ENCODE measurements at regions not wholly inside any gene's neighbourhood (a gene's known extent, or its start where the extent isn't known, plus 50 kb on each side); places are given as distances from the start of the nearest gene placed in this dataset.
"Not testable (repeated sequence)": the region's sequence is repeated elsewhere in the genome, so short reads cannot be mapped to it uniquely, and the experiment has no call there.

DNA sequence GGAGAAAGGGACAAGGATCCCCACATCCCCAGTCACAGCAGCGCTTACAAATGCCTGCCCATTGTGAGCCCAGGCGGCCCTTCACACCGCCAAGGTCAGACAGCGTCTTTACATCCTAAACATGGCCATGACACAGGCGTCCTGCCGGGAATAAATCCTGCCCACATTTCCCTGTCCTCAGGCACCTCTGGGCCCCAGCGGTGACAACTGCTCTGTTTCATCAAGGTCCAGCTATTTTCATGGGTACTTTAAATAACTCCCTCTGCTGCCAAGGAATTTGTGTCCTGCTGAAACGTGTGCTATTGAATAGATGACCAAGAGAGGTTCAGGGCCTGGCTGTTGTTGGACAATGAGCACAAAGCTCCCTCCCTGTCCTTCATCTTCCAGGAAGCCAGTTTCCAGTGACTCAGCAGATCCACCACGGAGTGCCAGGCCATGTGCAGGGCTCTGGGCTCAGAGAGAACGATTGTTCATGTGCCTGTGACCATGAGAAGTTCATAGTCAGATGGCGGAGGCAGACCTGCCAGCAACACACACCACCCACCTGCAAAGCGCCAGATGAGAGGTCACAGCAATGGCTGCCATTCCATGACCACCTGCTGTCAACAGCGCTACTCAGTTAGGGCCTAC is 195.8 kb downstream of the MATN1 start:
- peak; percentile 14 for DNase-seq (ENCODE audit: low spot score)

DNA sequence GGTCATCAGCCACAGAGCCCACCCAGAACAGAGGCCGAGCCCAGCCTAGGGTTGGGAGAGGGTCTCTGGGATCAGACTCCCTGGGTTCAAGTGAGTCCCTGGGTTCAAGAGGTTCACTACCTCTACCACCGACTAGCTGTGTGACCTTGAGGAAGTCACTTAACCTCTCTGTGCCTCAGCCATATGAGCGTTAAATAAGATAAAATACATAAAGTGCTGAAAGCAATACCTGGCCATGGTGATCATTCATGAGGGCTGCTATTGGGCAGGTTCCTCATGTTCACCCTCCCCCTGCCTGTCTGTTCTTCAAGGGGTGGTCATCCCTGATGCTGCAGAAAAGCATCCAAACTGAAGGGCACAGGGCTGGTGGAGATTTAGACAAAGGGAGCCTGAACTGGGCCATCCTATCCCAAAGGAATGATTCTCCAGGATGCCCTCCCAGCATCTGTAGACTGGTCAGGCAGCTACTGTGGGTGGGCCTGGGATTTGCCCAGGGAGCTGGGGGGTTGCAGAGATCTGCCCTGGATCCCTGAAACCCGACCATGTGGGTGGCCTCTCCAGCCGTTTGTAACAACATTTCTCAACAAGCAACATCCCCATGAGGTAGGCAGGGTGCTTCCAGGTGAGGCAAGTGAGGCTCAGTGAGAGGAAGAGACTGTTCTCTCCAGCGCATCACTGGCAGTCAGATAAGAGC is 196.6 kb downstream of the MATN1 start:
- DNase-seq (ENCODE audit: low spot score), result no peak

- DNase-seq (ENCODE audit: low spot score), result peak; percentile 93
Measured at GRCh38 chr1:30525971-30526651, 197.3 kb downstream of the MATN1 start.

DNA sequence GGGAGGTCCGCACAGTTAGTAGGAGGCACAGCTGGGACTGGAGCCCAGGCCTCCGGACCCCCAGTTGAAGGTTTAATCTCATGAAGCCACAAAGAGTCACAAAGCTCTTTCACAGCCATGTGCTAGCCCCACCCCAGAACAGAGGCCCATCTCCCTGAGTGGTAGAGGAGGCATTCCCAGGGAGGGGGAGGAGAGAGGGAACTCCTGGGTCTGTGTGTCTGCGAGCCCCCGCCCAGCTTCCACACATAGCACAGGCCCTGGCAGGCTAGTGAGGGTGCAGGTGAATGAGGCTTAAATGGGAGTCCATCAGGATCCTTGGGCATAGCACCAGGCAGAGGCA is 197.8 kb downstream of the MATN1 start:
- no peak for DNase-seq (ENCODE audit: low spot score)

- no peak for DNase-seq (ENCODE audit: low spot score)
Measured at GRCh38 chr1:30524840-30525617, 198.4 kb downstream of the MATN1 start.

GRCh38 chr1:30524025-30524555 is 199.3 kb downstream of the MATN1 start:
- not testable (repeated sequence) for DNase-seq (ENCODE audit: low spot score)

DNA sequence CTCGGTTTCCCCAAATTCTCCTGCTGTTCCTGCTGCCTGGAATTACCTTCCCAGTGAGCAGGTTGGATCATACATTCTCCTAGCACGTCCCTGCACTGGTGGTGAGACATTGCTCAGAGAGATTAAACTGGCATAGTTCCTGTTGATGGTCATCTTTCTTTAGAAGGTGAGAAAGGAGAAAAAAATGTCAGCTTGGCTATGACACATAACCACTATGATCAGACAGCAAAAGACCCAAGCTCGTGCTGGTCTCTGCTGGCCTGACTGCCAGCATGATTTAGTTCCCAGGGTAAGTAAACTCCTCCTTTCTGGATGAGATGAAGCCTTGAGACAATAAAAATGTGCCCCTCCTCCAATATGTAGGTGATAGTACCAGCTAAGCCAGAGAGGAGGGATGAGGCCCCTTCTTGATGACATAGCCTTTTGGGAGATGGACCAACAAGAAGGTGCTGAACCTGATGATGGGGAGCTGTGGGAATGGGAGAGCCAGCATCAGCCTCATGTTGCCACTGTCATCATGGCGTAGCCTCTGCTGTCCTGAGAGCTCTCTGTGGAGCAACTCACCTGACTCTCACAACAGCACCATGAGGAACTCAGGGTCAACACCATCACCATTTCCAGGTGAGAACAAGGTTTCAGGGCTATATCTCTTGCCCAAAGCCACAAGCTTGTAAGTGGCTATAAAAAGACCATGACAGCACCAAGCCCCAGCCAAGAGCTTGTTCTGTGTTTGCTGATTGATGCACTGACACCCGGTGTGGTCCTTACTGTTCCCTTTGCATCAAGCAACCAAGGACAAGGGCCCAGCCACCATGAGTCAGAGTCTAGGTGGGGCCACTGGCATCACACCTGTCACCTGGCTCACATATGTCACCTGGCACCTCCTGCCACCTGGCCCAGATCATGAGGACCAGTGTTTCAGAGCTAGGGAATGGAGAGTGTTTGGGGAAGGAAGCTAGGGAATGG is 200.0 kb downstream of the MATN1 start:
- DNase-seq (ENCODE audit: low spot score), result peak; percentile 48

DNA sequence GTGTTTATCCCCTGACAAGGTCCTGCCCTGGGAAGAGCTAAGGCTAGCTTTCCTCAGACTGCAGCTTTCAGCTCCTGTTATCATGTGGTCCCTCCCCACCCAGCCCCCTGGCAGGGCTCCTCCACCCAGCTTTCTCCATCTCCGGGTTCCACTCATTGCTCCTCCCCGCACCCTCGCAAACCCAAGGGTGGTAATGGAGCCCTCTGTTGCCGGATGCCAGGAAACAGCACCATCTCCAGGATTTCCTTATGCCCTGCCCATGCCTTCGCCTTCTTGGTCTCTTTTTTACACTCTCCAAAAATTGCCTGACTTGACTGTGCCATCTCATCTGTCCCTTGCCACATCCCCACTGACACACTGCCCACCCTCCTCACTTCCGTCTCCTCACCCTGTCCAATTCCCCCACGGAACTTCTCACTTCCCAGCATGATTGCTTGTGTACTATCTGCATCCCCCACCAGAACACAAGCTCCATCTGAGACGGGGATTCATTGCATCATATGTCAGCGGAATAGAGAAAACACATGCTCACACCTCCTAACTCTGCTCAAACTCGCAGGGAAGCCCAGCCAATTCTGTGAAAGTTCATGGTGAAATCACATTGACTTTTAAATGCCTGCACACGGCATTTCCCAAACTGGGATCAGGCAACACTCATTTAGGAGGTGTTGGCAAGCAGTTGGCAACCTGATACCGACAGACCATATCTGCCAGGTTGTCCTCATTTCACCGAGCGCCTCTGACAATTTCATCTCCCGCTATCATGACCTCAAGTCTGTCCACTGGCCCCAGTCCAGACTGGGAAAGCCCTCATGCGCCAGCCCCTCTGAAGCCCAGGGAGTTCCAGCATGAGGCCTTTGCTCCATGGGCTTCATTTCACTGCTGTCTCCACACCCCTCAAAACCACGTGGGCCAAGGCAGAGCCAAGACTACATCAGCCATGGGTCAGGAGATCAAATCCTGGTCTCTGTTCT is 201.1 kb downstream of the MATN1 start:
- DNase-seq (ENCODE audit: low spot score), result no peak

- no peak for DNase-seq (ENCODE audit: low spot score)
Measured at GRCh38 chr1:30521261-30521865, 202.0 kb downstream of the MATN1 start.

GRCh38 chr1:30520476-30520875 is 202.9 kb downstream of the MATN1 start:
- DNase-seq (ENCODE audit: low spot score), result no peak

DNA sequence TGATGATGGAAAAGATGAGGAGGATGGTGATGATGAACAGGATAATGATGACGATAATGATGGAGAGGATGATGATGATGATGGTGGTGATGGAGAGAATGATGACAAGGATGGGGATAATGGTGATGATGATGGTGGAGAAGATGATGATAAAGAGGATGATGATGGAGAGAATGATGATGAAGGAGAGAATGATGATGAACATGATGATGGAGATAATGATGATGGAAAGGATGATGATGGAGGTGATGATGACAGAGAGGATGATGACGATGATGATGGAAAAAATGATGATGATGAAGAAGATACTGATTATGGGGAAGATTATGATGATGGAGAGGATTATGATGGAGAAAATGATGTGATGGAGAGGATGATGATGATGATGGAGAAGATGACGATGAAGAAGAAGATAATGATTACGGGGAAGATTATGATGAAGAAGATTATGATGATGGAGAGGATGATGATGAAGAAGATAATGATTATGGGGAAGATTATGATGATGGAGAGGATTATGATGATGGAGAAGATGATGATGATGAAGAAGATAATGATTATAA is 204.1 kb downstream of the MATN1 start:
- no peak for DNase-seq (ENCODE audit: low spot score)

- no peak for DNase-seq (ENCODE audit: low spot score)
Measured at GRCh38 chr1:30518696-30519095, 204.7 kb downstream of the MATN1 start.

GRCh38 chr1:30518186-30518585 is 205.2 kb downstream of the MATN1 start:
- no peak for DNase-seq (ENCODE audit: low spot score)

GRCh38 chr1:30517666-30518065 is 205.7 kb downstream of the MATN1 start:
- DNase-seq (ENCODE audit: low spot score), result not testable (repeated sequence)

GRCh38 chr1:30517241-30517640 is 206.1 kb downstream of the MATN1 start:
- not testable (repeated sequence) for DNase-seq (ENCODE audit: low spot score)

- DNase-seq (ENCODE audit: low spot score), result no peak
Measured at GRCh38 chr1:30516485-30516858, 206.9 kb downstream of the MATN1 start.

DNA sequence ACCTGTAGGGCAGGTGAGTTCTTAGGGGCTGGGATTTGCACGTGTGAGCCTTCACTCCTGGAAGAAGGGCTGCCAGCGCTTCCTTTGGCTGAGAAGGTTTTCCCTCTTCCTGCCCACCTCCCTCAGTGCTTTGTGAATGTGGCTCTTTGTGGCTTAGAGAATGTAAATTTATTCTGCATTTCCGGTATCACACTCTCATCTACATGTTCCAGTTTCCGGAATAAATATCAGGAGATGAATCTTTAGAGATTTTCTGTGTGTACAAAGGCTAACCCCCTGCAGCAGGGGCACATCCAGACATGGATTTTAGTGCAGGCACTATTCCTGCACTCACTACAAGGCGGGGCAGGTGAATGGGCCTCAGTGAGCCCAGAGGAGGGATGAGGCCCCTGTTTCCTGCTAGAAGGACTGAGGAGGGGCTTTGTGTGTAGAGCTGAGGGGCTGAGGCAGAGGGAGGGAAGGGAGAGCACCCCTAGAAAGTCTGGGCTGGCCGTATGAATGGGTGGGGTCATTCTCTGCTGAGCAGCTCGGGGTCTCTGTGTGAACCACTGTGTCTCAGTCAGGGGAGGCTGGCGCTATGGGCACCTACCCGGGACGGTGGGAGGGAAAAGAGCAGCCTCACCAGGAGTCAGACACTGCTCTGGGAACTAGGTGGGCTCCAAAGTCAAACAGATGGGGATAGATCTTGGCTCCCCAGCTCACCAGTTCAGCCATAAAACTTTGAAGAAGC is 207.5 kb downstream of the MATN1 start:
- no peak for DNase-seq (ENCODE audit: low spot score)

GRCh38 chr1:30514945-30515344 is 208.4 kb downstream of the MATN1 start:
- no peak for DNase-seq (ENCODE audit: low spot score)

Measured in SW480 (cell line).